SH-SY5Y (cell line): ENCODE measurements at regions not wholly inside any gene's neighbourhood (a gene's known extent, or its start where the extent isn't known, plus 50 kb on each side); places are given as distances from the start of the nearest gene placed in this dataset.

Experiments used
- GATA2 ChIP-seq: IDR thresholded peaks from 2 replicates; pipeline ENCODE4 v1.6.1; 2011; ENCODE audit warnings: mild to moderate bottlenecking, low read depth, low read length
- GATA3 ChIP-seq: IDR thresholded peaks from 2 replicates; pipeline ENCODE4 v1.6.1; 2011; ENCODE audit warnings: low read depth, mild to moderate bottlenecking, low read length, moderate library complexity

- TF ChIP-seq GATA2 (peak; percentile 41; the same call in 1 of the 2 replicates), GATA3 (peak; percentile 65)
Measured at GRCh38 chr5:164649266-164649665, 1143.8 kb downstream of the MAT2B start.
